PC-9 (cell line): ENCODE measurements at regions not wholly inside any gene's neighbourhood (a gene's known extent, or its start where the extent isn't known, plus 50 kb on each side); places are given as distances from the start of the nearest gene placed in this dataset.

Source experiments
- BruUV-seq: library from RNA; stranded (reverse); fragments of 400-500 nt; replicated peaks from 2 replicates; lab custom pipeline; 2021; lab: Mats Ljungman, UMichigan
- CTCF ChIA-PET: fragments of 300-600 bp; sonication (Branson Sonifier 250); formaldehyde crosslinking; loops from one replicate; lab custom pipeline; 2022; ENCODE audit warnings: antibody characterized with exemption; lab: Charles Lee
- POLR2A ChIA-PET: fragments of 300-600 bp; sonication (Branson Sonifier 250); formaldehyde crosslinking; loops from one replicate; lab custom pipeline; 2022; ENCODE audit warnings: antibody characterized with exemption; ENCODE audit not compliant: unreplicated experiment; lab: Charles Lee
- DNase-seq, 2 experiments: peaks; one replicate each; pipeline versions ENCODE4 v3.0.0 to v3.0.0-alpha.2; 2015 to 2022; ENCODE audit warnings: mixed read lengths in 1 of 2
- H2AFZ ChIP-seq: fragments of 200-600 bp; sonication (generic); 2 replicates; pipeline ENCODE4 v1.8.1; 2017; ENCODE audit warnings: antibody characterized with exemption
- H3F3A ChIP-seq: fragments of 200-600 bp; sonication (generic); 2 replicates; pipeline ENCODE4 v1.8.1; 2017; ENCODE audit warnings: antibody characterized with exemption, mild to moderate bottlenecking, low read depth; ENCODE audit not compliant: insufficient read depth
- H3K27ac ChIP-seq: fragments of 200-600 bp; sonication (generic); 2 replicates; pipeline ENCODE4 v1.6.1; 2016; ENCODE audit warnings: mixed run types
- H3K27me3 ChIP-seq: fragments of 200-600 bp; sonication (generic); 2 replicates; pipeline ENCODE4 v1.6.1; 2016; ENCODE audit warnings: low read depth, mixed run types; ENCODE audit not compliant: insufficient read depth
- H3K36me3 ChIP-seq: fragments of 200-600 bp; sonication (generic); 2 replicates; pipeline ENCODE4 v1.6.1; 2016; ENCODE audit warnings: low read depth, mixed run types
- H3K4me1 ChIP-seq: fragments of 200-600 bp; sonication (generic); replicated peaks from 2 replicates; pipeline ENCODE4 v1.6.1; 2016; ENCODE audit warnings: mixed run types; ENCODE audit not compliant: insufficient read depth
- H3K4me2 ChIP-seq: fragments of 200-600 bp; sonication (generic); 2 replicates; pipeline ENCODE4 v1.6.1; 2017; ENCODE audit warnings: mixed run types
- H3K4me3 ChIP-seq: fragments of 200-600 bp; sonication (generic); 2 replicates; pipeline ENCODE4 v1.6.1; 2016; ENCODE audit warnings: mixed run types
- H3K79me2 ChIP-seq: fragments of 200-600 bp; sonication (generic); 2 replicates; pipeline ENCODE4 v1.6.1; 2017; ENCODE audit warnings: low read depth, mixed run types
- H3K9me2 ChIP-seq: fragments of 200-600 bp; sonication (generic); 2 replicates; pipeline ENCODE4 v1.8.1; 2017; ENCODE audit warnings: mild to moderate bottlenecking; ENCODE audit not compliant: insufficient read depth
- H3K9me3 ChIP-seq: fragments of 200-600 bp; sonication (generic); 2 replicates; pipeline ENCODE4 v1.8.1; 2016; ENCODE audit warnings: low read depth; ENCODE audit not compliant: insufficient read depth
- H4K20me1 ChIP-seq: fragments of 200-600 bp; sonication (generic); 2 replicates; pipeline ENCODE4 v1.8.1; 2017; ENCODE audit not compliant: insufficient read depth
- EZH2 ChIP-seq: fragments of 200-600 bp; sonication (generic); IDR thresholded peaks from 2 replicates; pipeline ENCODE4 v1.8.0; 2017; ENCODE audit warnings: antibody characterized with exemption, low read depth
- intact Hi-C: fragments of 100-400 bp; cut with micrococcal nuclease; formaldehyde crosslinking; loops from one replicate; pipeline ENCODE4 v1.10.0; 2022; ENCODE audit not compliant: unreplicated experiment
- TF ChIP-seq, protein P1 (sequence below): fragments of 200-600 bp; sonication (generic); conservative IDR thresholded peaks from 2 replicates; pipeline ENCODE4 v1.6.1; 2017; ENCODE audit warnings: mixed run types, antibody characterized with exemption, mild to moderate bottlenecking, moderate library complexity

GRCh38 chr5:51618234-51618633 is 235.0 kb downstream of the ISL1 start:
- Histone ChIP-seq H3K79me2 (no peaks in the 10 kb centered on the region), H3K4me3 (no peak overlapping the region), H3K27me3 (no peaks in the 10 kb centered on the region), H4K20me1 (no peaks in the 10 kb centered on the region), H3F3A (no peaks in the 10 kb centered on the region), H2AFZ (no peak overlapping the region), H3K4me2 (no peak overlapping the region), H3K27ac (no peak overlapping the region), H3K9me3 (no peaks in the 10 kb centered on the region), H3K36me3 (no peaks in the 10 kb centered on the region), H3K4me1 (no peaks in the 10 kb centered on the region), H3K9me2 (no peaks in the 10 kb centered on the region)
- ChIA-PET CTCF (interaction anchor here (0.6 kb wide), 1 partner anchor 651 kb away, joined by 3 read pairs; no protein-coding TSS in a partner anchor), POLR2A (no interaction called here)
- DNase-seq, result no peak
- BruUV-seq, result no TSS peak
- TF ChIP-seq, protein P1, sequence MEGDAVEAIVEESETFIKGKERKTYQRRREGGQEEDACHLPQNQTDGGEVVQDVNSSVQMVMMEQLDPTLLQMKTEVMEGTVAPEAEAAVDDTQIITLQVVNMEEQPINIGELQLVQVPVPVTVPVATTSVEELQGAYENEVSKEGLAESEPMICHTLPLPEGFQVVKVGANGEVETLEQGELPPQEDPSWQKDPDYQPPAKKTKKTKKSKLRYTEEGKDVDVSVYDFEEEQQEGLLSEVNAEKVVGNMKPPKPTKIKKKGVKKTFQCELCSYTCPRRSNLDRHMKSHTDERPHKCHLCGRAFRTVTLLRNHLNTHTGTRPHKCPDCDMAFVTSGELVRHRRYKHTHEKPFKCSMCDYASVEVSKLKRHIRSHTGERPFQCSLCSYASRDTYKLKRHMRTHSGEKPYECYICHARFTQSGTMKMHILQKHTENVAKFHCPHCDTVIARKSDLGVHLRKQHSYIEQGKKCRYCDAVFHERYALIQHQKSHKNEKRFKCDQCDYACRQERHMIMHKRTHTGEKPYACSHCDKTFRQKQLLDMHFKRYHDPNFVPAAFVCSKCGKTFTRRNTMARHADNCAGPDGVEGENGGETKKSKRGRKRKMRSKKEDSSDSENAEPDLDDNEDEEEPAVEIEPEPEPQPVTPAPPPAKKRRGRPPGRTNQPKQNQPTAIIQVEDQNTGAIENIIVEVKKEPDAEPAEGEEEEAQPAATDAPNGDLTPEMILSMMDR, result no peak
- no peak for TF ChIP-seq EZH2
- intact Hi-C loops, result no loop called here

- Histone ChIP-seq H3K79me2 (no peaks in the 10 kb centered on the region), H4K20me1 (no peaks in the 10 kb centered on the region), H3K9me2 (no peaks in the 10 kb centered on the region), H3K4me2 (no peak overlapping the region), H3K4me1 (no peaks in the 10 kb centered on the region), H3F3A (no peaks in the 10 kb centered on the region), H3K27me3 (no peaks in the 10 kb centered on the region), H3K4me3 (no peak overlapping the region), H3K9me3 (no peaks in the 10 kb centered on the region), H3K36me3 (no peaks in the 10 kb centered on the region), H2AFZ (no peak overlapping the region), H3K27ac (no peak overlapping the region)
- no TSS peak for BruUV-seq
- TF ChIP-seq, protein P1, result no peak
- no peak for TF ChIP-seq EZH2
- CTCF ChIA-PET, result interaction anchor here (0.6 kb wide), 1 partner anchor 379 kb away, joined by 6 read pairs; no protein-coding TSS in a partner anchor
- POLR2A ChIA-PET, result no interaction called here
- DNase-seq, result no peak
- intact Hi-C loops, result no loop called here
Measured at GRCh38 chr5:51621156-51621555, 237.9 kb downstream of the ISL1 start.

DNA sequence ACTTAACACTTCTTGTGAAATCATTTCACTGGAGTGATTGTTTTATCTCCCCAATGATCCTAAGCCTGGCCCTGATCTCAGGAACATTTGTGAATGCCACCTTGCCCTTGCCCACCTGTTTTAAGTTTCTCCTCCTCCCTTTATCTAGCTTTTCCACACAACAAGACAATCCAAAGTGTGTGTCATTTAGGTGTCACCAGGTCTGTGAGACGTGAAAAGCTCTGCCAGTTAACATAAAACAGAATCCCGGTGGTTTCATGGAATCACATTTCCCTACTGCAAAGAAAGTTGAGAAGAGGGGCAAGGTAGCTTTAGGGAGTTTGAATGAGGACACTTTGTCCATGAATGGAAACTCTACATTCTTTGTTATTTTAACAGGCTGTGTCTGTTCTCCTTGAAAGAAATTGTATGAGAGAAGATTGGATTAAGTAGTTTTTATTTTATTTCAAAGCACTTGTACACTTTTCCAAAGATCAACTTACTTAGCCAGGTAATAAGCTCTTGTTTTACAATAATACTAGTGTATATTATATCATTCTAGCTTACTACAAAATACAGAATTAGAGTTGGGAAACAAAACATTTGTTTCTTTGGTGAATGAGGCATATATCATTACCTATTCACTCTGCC is 239.0 kb downstream of the ISL1 start:
- no peaks in the 10 kb centered on the region for H4K20me1 ChIP-seq
- no peak overlapping the region for H3K4me2 ChIP-seq
- H2AFZ ChIP-seq, result no peak overlapping the region
- H3K36me3 ChIP-seq, result no peaks in the 10 kb centered on the region
- DNase-seq, result no peak
- TF ChIP-seq, protein P1, result no peak
- no peak for TF ChIP-seq EZH2
- H3K4me1 ChIP-seq, result no peaks in the 10 kb centered on the region
- no peak overlapping the region for H3K4me3 ChIP-seq
- no peaks in the 10 kb centered on the region for H3K79me2 ChIP-seq
- no peaks in the 10 kb centered on the region for H3F3A ChIP-seq
- intact Hi-C loops, result no loop called here
- ChIA-PET POLR2A (interaction anchor here (0.5 kb wide), 1 partner anchor 252 kb away, joined by 8 read pairs; no protein-coding TSS in a partner anchor), CTCF (no interaction called here)
- H3K27me3 ChIP-seq, result no peaks in the 10 kb centered on the region
- H3K27ac ChIP-seq, result no peak overlapping the region
- BruUV-seq, result no TSS peak
- no peaks in the 10 kb centered on the region for H3K9me3 ChIP-seq
- no peaks in the 10 kb centered on the region for H3K9me2 ChIP-seq
